ENCODE measurements at regions not wholly inside any gene's neighbourhood (a gene's known extent, or its start where the extent isn't known, plus 50 kb on each side); places are given as distances from the start of the nearest gene placed in this dataset.

DNA sequence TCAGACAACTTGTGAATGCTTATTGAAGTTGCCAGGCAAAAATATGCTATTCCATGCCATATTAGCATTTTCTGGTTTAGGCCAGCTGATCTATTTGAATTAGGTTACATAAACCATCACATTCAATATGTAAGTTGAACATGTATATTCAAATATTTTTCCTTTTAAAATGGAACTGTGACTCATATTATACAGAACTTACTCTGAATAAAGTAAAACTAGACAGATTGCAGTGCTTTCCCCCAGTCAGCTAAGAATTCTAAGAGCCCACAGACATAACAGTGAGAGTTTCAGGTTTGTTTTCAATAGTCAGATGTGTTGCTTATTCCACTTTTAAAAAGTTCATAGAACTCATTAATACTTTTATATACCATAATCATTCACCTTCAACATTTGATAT lies 119.8 kb downstream of the MGST1 start:
- no peak for TF ChIP-seq CTCF (conservative IDR thresholded peaks at IDR 0.05 in 1 of 2, IDR thresholded peaks at IDR 0.05 in 1 of 2; ENCODE audit: low read depth in 1 of 2, low read length in 2 of 2)
- no peak for TF ChIP-seq EZH2 (IDR thresholded peaks at IDR 0.05; ENCODE audit: low read length, missing control alignments)
